Hematopoietic multipotent progenitor cell (in vitro differentiated cells): ENCODE measurements at regions not wholly inside any gene's neighbourhood (a gene's known extent, or its start where the extent isn't known, plus 50 kb on each side); places are given as distances from the start of the nearest gene placed in this dataset.
"Not testable (repeated sequence)": the region's sequence is repeated elsewhere in the genome, so short reads cannot be mapped to it uniquely, and the experiment has no call there.

Experiments used
- DNase-seq, 3 donors: peaks; one replicate each; pipeline ENCODE4 v3.0.0-alpha.2; 2011 to 2015; ENCODE audit warnings: low read depth in 2 of 3, low spot score in 2 of 3

DNA sequence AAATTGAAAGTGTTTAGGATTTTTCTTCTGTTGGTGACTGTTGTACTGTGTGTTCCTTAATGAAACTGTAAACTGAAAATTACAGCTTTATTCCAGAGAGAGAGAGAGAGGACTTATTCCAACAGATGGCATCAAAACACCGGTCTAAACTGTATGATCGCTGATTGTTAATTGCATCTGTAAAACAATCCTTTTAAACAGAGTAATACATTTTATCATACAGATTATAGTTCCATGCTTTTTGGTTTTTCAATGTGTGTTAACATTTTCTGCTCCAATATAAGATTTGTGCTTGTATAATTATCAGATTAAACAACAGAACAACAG, 289.7 kb upstream of the DNAJC19 start:
- DNase-seq = no peak

DNA sequence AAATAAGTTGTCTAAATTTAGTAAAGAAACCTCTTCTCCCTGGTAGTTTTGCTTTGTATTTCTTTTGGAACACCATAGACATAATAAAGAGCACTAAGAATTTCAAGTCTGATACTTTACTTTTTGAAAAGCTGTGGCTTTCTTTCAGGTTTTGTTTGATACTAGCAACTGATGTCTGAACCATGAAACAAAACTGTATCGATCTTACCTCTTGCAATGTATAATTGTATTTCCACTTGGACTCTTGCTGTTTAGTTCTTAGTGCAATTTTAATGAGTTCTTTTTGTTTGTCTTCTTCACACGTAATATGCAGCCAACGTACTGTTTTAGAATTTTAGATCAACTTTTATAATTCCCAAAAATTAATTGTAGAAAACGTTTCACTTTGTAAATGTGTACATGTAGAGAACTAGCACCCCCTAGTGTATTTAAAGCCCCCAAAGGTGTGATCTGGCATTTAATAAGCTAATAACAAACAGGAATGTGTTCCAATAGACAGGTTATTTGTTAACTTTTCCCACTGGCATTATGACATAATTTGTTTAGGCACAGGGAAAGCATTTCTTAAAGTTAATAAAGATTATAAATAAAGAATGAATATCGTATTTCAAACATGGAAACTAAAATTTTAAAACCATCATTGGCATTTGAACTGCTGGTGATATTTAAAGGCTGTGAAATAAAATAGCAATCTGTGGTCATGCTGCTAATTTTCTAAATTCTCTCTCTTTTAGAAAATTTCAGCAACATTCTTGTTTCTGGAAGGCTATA, 289.1 kb upstream of the DNAJC19 start:
- DNase-seq = peak in 1 of 3 donors; percentile 28

DNA sequence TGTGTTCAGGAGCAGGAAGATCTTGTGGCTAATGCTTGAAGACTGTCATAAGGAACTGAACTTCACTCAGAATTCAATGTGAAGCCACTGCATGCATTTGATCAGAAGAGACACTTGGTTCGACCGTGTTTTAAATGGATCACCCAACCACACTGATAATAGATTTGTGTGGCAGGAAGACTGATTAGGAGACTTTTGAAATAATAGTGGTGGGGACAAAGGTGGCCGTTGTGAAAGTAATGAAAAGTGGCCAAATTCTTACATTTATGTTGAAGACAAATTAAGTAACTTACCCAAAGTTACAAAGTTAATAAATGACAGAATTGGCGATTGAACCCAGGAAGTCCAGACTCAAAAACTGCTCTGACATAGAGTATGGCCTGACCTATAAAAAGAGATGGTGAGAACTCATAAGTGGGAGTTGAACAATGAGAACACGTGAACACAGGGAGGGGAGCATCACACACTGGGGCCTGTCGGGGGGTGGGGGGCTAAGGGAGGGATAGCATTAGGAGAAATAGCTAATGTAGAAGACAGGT, 286.9 kb upstream of the DNAJC19 start:
- no peak for DNase-seq

DNA sequence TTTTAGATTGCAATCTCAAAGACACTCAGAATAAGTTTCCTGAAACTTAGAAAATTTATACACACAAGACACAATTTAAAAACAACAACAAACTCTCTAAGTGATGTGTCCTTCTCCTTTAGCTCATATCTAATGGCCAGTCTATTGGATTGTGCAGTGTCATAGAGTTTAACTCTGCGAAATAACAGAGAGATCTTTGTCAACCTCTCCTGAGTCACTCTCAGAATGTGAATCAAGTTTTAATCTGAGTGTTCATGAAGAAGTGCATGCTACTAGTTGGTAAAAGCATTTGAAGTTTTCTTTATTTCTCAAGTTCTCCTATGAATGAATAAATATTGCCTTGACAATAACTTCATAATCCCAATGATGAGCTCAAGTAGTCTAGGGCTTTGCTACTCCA, 284.5 kb upstream of the DNAJC19 start:
- no peak for DNase-seq

DNA sequence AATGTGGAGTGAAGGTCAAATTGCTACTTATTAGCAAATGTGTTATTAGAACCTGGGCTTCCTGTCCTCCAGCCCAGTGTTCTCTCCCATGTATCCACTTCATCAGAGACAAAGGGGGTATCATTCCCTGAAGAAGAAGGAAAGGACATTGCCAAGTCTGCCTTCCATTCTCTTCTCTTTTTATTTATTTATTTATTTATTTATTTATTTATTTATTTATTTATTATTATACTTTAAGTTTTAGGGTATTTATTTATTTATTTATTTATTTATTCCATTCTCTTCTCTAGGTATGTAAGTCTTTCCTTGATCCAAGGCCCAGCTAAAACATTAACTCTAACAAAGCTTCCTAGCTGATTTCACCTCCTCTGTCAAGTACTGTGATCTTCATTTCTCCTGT, 277.8 kb upstream of the DNAJC19 start:
- DNase-seq = no peak

DNA sequence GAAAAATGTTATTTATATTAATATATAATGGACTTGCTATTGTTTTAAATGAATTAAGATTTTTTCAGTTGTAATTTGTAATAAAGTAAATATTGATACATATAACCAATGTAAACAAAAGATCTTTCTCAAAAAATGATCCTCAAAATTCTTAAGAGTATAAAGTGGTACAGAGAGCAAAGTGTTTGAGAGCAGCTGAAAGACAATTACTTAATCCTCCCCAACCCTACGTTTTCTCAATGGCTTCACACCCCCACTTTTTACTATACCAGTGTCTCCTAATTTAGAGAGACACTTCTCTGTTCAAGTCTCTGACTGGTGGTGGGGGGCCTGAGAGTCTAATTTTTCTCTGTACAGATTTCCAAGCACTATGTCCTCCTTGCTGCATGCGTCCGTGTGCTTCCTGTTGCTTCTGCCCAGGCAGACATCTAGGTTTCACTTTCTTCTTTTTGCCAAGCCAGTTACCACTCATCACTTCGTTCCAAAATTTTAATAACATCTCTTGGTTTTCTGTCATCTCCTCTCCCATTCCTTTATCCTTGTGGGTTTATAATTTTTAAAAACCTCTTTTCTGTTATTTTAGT, 276.3 kb upstream of the DNAJC19 start:
- DNase-seq = peak in 1 of 3 donors; percentile 9

DNA sequence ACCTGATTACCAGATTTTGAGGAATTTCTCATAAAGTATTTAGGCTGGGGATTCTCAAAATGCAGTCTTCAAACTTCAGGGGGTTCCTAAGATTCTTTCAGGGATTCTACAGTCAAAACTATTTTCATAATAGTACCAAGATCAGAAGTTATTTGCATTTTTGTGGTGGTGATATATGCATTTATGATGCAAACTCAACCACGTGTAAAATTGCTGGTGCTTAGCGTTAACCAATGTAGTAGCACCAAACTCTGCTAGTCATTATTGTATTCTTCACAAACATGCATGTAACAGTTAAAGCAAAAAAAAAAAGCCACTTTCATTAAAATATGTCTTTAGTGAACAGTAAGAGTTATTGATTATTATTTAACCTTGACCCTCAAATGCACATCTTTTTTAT, 274.9 kb upstream of the DNAJC19 start:
- no peak for DNase-seq

DNA sequence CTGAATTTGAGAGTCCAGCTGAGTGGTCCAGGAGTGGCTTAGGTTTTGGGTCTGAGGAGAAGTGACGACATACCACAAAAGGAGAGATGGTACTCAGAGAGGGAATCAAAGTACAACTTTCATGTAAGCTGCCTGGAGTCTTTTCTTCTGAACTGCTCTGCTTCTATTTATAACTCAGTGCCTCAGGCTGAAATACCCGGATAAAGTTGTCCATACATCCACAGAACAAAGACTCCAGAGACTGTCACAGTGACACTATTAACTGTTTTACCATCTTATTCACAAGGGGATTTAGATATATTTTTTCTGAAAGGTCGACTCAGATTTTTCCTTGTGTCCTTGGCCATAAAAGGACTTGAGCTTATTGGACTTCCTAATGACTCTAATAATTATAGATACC, 264.3 kb upstream of the DNAJC19 start:
- DNase-seq = no peak

DNA sequence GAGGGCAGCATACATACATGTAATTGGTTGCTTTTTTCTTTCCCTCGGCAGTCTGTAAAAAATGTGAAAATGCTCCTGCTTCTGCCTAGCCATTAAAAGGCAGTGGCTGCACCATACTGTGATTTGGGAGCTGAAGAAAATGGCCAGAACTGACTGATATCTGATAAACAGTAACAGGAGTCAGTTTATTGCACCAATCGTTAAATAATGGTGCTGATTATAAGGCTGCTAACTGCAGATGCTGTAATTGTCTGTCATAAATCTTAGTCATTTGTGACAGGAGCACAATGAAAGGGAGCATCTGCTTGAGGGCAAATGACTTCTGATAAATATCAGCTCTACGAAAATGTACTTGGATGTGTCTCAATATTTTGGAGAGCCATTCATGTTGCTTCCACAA, 263.1 kb upstream of the DNAJC19 start:
- DNase-seq = no peak

DNA sequence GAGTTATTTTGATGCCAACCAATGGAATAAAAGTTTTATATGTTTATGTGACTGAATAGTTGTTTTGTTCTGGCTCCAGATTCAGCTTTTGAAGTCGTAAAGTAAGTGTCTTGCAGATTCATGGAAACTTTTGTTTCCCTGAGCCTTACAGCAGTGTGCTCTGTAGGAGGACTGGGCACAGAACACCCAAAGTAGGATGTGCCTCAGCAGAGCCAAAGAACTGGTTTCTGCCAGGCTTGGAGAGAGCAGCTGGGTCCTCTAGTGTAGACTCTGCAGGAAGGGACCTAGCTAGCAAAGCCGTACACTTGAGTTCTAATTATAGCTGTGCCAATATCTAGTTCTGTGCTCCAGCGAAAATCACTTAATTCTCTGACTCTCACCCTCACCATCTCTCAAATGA, 261.2 kb upstream of the DNAJC19 start:
- DNase-seq = no peak

DNA sequence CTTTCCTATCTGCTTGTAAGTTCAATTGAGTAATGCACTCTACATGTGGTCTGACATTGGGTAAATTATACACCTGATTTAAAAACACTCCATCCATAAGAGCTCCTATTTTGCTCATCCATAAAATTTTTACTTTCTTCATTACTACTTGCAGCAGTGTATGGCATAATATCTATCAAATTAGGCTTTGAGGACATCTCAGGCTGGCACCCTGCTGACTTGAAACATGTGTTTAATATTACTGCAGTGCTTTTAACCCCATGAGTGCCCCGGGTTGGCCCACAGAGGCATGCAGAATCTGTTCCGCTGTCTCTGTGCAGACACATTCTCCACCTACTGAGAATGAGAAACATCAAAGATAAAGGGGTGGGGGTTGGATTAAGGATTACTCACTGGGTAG, 249.9 kb upstream of the DNAJC19 start:
- no peak for DNase-seq

DNA sequence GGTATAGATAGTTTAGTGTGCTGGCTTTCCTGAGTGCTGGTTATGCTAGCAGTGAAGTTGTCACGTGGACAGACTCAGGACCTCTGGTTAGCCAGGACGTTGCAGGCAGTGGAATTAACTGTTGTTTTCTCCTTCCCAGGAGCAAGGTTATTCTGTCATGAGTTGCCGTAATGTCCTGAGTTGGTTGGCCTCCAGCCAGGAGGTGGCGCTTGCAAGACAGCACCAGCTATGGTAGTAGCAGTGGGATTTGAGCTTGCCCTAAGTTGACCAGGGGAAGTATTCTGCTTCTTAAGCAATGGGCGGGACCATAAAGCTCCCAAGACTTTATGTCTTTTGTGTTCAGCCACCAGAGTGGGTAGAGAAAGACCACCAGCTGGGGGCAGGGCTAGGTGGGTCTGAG, 240.7 kb upstream of the DNAJC19 start:
- no peak for DNase-seq

DNA sequence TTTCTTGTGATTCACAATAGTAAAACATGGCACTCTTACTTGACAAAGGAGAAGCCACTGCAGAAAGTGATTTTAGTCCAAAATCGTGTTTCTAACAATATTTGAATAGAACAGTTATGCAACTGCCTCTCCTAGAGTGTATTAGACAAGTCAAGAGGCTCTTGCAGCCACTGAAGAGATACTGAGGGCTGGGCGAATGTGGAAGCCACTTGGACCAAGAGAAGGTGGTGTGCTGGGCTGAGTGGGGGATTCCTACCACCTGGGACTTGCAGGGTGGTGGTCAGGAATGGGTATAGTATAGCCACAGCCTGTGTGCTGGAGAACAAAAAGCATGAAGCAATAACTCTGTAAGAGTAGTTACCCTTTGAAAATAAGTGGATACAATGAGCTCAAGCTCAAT, 223.8 kb upstream of the DNAJC19 start:
- no peak for DNase-seq

DNA sequence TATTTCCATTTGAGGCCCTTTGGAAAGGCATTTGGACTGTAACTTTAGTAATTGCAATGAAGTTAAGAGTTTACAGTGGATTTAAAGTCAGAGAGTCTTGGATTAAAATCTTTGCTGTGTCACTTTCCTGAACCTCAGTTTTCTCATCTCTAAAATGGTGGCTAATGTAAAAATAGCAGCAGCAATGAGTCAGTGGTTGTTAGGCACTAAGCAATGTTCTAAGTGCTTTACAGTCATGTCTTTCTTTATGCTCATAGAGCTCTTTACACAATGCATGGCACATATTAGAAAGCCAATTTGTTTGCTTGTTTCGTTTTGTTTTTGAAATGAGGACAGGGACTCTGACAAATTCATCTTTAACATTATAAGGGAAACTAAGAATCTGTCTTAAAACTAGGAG, 222.7 kb upstream of the DNAJC19 start:
- DNase-seq = no peak

DNA sequence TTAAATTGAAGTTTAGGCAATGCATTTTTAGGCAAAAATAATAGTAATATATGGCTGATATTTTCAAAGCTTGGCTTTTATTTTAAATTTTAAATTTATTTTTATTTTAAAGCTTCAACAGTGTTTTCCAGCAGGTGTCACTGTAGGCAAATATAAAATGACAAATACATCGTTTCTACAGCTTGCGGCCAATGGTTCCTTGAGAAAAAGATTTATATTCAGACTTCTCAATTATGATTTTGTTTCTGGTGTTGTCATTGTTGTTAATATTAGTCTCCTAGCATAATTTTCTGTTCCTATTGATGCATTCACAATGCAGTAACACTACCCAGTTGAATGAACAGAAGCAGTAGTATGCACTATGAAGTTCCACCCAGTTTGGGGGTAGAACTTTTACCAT, 220.7 kb upstream of the DNAJC19 start:
- peak in 2 of 3 donors; percentile 13 to 49 for DNase-seq

DNA sequence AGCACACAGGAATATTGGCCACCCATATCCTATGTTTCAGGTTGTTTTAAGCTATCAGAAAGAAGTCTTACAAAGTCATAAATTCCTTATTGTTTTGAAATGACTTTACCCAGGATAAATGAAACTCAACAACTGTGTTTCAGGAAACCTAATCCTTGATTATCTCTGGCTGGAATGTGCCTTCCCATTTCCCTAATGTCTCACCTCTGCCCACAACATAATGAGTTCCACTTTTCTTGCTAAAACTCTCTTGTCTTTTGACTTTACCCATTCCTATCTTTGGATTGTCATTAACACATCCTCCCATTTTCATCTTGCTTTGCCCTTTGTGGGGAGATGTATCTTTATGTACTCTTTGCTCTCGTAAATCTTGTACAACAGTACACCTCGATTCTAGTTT, 200.0 kb upstream of the DNAJC19 start:
- DNase-seq = no peak

DNA sequence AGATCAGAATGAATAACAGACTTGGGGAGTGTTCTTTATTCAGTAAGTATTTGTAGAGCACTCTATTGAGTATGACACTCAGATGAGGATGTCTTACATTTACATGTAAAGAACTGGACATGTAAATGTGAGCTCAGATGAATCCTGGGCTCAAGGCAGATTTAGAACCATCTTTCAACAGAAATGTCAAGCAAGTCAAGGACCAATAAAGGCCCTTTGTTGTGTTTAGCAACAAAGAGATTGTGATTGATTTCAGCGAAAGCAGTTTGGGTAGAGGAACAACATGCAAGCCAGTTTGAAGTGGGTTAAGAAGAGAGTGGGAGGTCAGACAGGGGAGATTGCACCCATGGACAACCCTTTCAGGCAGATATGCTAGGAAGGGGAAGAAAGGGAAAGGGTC, 194.2 kb upstream of the DNAJC19 start:
- no peak for DNase-seq

DNA sequence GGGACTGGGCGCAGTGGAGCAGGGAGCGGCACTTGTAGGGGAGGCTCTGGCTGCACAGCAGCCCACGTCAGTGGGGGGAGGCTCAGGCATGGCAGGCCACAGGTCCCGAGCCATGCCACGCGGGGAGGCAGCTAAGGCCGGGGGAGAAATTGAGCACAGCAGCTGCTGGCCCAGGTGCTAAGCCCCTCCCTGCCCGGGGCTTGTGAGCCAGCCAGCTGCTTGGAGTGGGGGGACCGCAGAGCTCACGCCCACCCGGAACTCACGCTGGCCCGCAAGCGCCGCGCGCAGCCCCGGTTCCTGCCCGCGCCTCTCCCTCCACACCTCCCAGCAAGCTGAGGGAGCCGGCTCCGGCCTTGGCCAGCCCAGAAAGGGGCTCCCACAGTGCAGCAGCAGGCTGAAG, 193.5 kb upstream of the DNAJC19 start:
- DNase-seq = not testable (repeated sequence)

DNA sequence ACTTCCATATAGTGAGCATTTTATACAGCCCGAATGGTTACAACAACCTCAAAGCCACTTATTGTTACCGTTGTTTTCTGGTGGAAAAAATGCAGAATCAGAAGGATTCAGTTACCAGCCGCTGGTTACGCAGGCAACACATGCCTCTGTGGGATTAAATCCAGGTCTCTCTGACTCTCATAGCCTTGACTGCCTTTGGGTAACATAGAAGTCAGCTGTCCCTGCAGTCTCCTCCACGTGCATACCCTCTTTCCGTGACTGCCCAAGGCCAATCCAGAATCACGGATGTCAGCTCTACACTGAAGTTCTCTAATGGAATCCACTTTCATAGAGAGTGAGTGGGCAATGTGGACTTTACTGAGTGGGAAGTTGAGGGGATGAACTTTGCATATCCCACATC, 189.5 kb upstream of the DNAJC19 start:
- no peak for DNase-seq

DNA sequence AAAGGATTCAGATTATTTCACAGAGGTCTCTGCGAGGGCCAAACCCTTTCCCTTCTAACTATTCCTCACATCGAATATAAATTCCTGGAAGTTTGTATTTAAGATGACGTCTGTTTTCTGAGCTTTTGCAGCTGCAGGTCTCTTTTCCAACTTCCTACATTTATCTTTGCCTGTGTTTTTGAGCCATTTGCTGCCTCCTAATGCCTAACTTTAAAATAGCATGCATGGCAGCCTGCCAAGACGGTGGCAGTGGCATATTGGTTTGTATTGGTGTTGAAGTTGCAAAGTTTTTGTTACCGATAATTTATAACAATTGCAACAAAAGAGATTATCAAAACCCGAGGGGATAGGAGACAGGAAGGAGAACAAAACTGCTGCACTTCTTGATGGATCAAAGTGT, 187.1 kb upstream of the DNAJC19 start:
- peak in 2 of 3 donors; percentile 37 to 76 for DNase-seq

DNA sequence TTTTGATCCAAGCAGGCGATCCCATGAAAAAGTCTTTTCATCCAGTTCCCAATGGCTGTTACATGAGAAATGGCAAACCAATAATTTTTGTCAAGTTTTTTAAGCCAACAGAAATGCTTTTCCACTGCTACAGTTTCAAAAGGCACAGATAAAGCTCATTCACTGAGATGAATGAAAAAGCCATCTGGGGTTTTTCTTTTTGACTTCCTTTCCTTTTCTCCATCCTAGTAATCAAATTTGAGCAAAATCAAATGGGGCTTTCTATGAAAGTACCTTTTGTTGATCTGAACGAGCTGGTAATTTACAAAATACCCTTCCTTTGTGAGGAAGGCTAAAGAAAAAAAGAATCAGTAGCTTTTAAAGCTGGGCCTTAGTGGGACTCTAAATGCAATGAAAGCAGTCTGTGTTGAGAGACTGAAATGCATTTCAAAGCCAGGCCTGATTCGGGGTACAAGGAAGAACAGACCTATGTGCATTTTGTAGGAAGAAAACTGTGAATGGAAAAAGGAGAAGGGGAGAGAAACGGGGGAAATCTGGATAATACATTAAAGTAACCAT, 185.2 kb upstream of the DNAJC19 start:
- no peak for DNase-seq

DNA sequence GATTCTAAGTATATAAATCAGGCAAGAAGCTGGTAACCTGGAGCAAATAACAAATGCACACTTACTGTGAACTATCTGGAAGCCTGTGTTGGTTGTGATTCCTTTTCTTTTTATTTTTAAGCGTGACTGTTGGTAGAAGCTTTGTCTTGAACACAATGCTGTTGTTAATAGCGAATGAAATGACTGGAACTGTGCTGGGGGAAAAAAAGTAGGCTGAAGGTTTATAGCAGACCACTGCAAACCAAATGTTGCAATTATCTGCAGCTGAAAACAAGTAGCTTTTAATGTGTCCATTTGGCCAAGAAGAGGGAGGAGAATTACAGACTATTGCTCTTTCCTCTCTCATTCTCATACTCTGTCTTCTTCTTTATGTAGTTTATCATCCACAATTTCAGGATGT, 184.5 kb upstream of the DNAJC19 start:
- DNase-seq = no peak
